ENCODE measurements at regions not wholly inside any gene's neighbourhood (a gene's known extent, or its start where the extent isn't known, plus 50 kb on each side); places are given as distances from the start of the nearest gene placed in this dataset.

DNA sequence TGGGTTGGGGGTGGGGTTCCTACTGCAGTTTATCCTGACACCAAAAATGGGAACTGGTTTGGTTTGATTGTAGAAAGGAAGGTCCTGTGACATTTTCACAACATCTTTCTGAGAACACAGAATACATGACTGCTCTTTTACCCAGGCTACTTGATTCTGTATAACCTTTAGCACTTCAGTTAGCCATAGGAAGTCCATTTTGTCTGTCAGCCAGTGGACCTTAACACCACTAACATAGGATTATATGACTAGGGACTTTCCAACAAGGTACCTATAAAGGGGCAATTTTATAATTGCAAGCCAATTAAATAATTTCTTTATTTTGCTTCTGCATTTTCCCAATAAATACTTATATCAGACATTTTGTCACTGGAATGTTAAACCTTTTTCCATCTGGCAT lies 489.2 kb upstream of the MIS18BP1 start:
- no peak overlapping the region for H3K4me3 ChIP-seq (ENCODE audit: insufficient read depth, low read depth, low read length)
- no peak overlapping the region for H2BK20ac ChIP-seq (ENCODE audit: low read depth, low read length)
- peaks cover 7% of the 10 kb centered on the region for H3K9me3 ChIP-seq (ENCODE audit: control insufficient read depth, insufficient read depth, low read length)
- no peak overlapping the region for H3K14ac ChIP-seq (replicated peaks; ENCODE audit: low read depth, low read length)
- no peaks in the 10 kb centered on the region for H3K36me3 ChIP-seq (ENCODE audit: control insufficient read depth, insufficient read depth, low read length)
- intact Hi-C loops (cut with micrococcal nuclease), result no loop called here
- H3K23ac ChIP-seq (ENCODE audit: low read depth, low read length), result no peak overlapping the region
- no peak for TF ChIP-seq NFE2L2 (IDR thresholded peaks at IDR 0.05; ENCODE audit: low read depth, low read length)
- no peak for TF ChIP-seq MAZ (IDR thresholded peaks at IDR 0.05; ENCODE audit: borderline replicate concordance, low read depth, low read length)
- no peak for TF ChIP-seq SMC3 (IDR thresholded peaks at IDR 0.05; ENCODE audit: low read depth, low read length)
- TF ChIP-seq MXI1 (IDR thresholded peaks at IDR 0.05; ENCODE audit: borderline replicate concordance, low read depth, low read length), result no peak
- TF ChIP-seq RAD21 (IDR thresholded peaks at IDR 0.05; ENCODE audit: low read length), result no peak
- TF ChIP-seq CEBPB (IDR thresholded peaks at IDR 0.05; ENCODE audit: low read depth, low read length), result no peak
- TF ChIP-seq FOS (IDR thresholded peaks at IDR 0.05; ENCODE audit: low read depth, low read length), result no peak
- TF ChIP-seq, protein P1, sequence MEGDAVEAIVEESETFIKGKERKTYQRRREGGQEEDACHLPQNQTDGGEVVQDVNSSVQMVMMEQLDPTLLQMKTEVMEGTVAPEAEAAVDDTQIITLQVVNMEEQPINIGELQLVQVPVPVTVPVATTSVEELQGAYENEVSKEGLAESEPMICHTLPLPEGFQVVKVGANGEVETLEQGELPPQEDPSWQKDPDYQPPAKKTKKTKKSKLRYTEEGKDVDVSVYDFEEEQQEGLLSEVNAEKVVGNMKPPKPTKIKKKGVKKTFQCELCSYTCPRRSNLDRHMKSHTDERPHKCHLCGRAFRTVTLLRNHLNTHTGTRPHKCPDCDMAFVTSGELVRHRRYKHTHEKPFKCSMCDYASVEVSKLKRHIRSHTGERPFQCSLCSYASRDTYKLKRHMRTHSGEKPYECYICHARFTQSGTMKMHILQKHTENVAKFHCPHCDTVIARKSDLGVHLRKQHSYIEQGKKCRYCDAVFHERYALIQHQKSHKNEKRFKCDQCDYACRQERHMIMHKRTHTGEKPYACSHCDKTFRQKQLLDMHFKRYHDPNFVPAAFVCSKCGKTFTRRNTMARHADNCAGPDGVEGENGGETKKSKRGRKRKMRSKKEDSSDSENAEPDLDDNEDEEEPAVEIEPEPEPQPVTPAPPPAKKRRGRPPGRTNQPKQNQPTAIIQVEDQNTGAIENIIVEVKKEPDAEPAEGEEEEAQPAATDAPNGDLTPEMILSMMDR (conservative IDR thresholded peaks at IDR 0.05; ENCODE audit: low read depth, low read length), result no peak
- no peak overlapping the region for H4K5ac ChIP-seq (ENCODE audit: low read depth, low read length)
- ATAC-seq (ENCODE audit: low read depth) (no peak), DNase-seq (no peak)
- no peak overlapping the region for H2AK9ac ChIP-seq (replicated peaks; ENCODE audit: low read depth, low read length, poor library complexity)
- CTCF ChIA-PET, result no interaction called here
- no peak overlapping the region for H3K56ac ChIP-seq (ENCODE audit: extremely low read depth, insufficient read depth, low read length)
- no peak overlapping the region for H3K9ac ChIP-seq (ENCODE audit: low read depth, low read length)
- H3K4me2 ChIP-seq (ENCODE audit: low read depth, low read length), result no peak overlapping the region
- H3K18ac ChIP-seq (ENCODE audit: low read depth, low read length), result no peak overlapping the region
- dilution Hi-C loops (cut with HindIII; ENCODE audit: low sequenced_read_pairs, unreplicated experiment), result no loop called here
- H4K20me1 ChIP-seq (ENCODE audit: insufficient read depth, low read length), result no peaks in the 10 kb centered on the region
- no peak overlapping the region for H2BK120ac ChIP-seq (ENCODE audit: low read depth, low read length)
- H2AFZ ChIP-seq (replicated peaks; ENCODE audit: low read length, poor library complexity), result no peak overlapping the region
- H4K8ac ChIP-seq (ENCODE audit: low read depth in 2 of 2, low read length in 2 of 2), result no peak overlapping the region
- H3K27me3 ChIP-seq (ENCODE audit: control insufficient read depth, insufficient read depth, low read length), result no peaks in the 10 kb centered on the region
- in situ Hi-C loops (cut with MboI; ENCODE audit: low sequenced_read_pairs), result no loop called here
- no TSS peak for BruUV-seq (replicated peaks)
- H2BK15ac ChIP-seq (ENCODE audit: low read depth, low read length), result no peak overlapping the region
- no peak overlapping the region for H3K4ac ChIP-seq (ENCODE audit: low read depth, low read length)
- no peaks in the 10 kb centered on the region for H3K9me1 ChIP-seq (ENCODE audit: insufficient read depth, low read length)
- H2BK5ac ChIP-seq (ENCODE audit: low read depth, low read length, poor library complexity, severe bottlenecking), result no peak overlapping the region
- POLR2A ChIA-PET (ENCODE audit: unreplicated experiment), result no interaction called here
- no peak overlapping the region for H3K27ac ChIP-seq (ENCODE audit: insufficient read depth, low read length)
- no peak overlapping the region for H2AK5ac ChIP-seq (ENCODE audit: low read depth, low read length)
- H3K4me1 ChIP-seq (ENCODE audit: control insufficient read depth, insufficient read depth, low read length), result no peaks in the 10 kb centered on the region
- no peak overlapping the region for H4K91ac ChIP-seq (ENCODE audit: insufficient read depth, low read depth, low read length)
- no peaks in the 10 kb centered on the region for H3K79me1 ChIP-seq (ENCODE audit: low read depth in 1 of 2, low read length in 2 of 2)
